ENCODE measurements at regions not wholly inside any gene's neighbourhood (a gene's known extent, or its start where the extent isn't known, plus 50 kb on each side); places are given as distances from the start of the nearest gene placed in this dataset.

GRCh38 chr6:18598551-18599264, 211.6 kb downstream of the RNF144B start:
- no peaks in the 10 kb centered on the region for H4K20me1 ChIP-seq (ENCODE audit: insufficient read depth)
- no peaks in the 10 kb centered on the region for H3K27me3 ChIP-seq (ENCODE audit: insufficient read depth, low read depth, low read length)
- H3K27ac ChIP-seq (ENCODE audit: low read length), result no peak overlapping the region
- H3F3A ChIP-seq (ENCODE audit: insufficient read depth, low read length, poor library complexity, severe bottlenecking), result no peaks in the 10 kb centered on the region
- no peaks in the 10 kb centered on the region for H3K36me3 ChIP-seq (ENCODE audit: insufficient read depth, low read length)
- TF ChIP-seq RAD21 (conservative IDR thresholded peaks at IDR 0.05), result no peak
- no peak for TF ChIP-seq POLR2AphosphoS5 (IDR thresholded peaks at IDR 0.05)
- no peak for TF ChIP-seq SMC3 (conservative IDR thresholded peaks at IDR 0.05; ENCODE audit: poor library complexity)
- no peak overlapping the region for H3K9ac ChIP-seq (ENCODE audit: low read length)
- H3K9me2 ChIP-seq (ENCODE audit: insufficient read depth, low read length), result no peaks in the 10 kb centered on the region
- no peak overlapping the region for H3K4me2 ChIP-seq (ENCODE audit: low read length)
- H3K79me2 ChIP-seq (replicated peaks; ENCODE audit: insufficient read depth, low read length), result no peaks in the 10 kb centered on the region
- H2AFZ ChIP-seq (ENCODE audit: low read depth, low read length), result no peak overlapping the region
- H3K4me3 ChIP-seq (ENCODE audit: low read length), result no peak overlapping the region
- no peaks in the 10 kb centered on the region for H3K9me3 ChIP-seq (ENCODE audit: low read length)

- Histone ChIP-seq H3K4me3 (ENCODE audit: low read length) (no peak overlapping the region), H2AFZ (ENCODE audit: low read depth, low read length) (no peak overlapping the region), H3K27me3 (ENCODE audit: insufficient read depth, low read depth, low read length) (no peaks in the 10 kb centered on the region), H3K9ac (ENCODE audit: low read length) (no peak overlapping the region), H3K36me3 (ENCODE audit: insufficient read depth, low read length) (no peaks in the 10 kb centered on the region), H3K79me2 (replicated peaks; ENCODE audit: insufficient read depth, low read length) (no peaks in the 10 kb centered on the region), H4K20me1 (ENCODE audit: insufficient read depth) (no peaks in the 10 kb centered on the region), H3K4me2 (ENCODE audit: low read length) (no peak overlapping the region), H3K9me2 (ENCODE audit: insufficient read depth, low read length) (no peaks in the 10 kb centered on the region), H3K9me3 (ENCODE audit: low read length) (no peaks in the 10 kb centered on the region), H3K27ac (ENCODE audit: low read length) (no peak overlapping the region), H3F3A (ENCODE audit: insufficient read depth, low read length, poor library complexity, severe bottlenecking) (no peaks in the 10 kb centered on the region)
- TF ChIP-seq MXI1 (conservative IDR thresholded peaks at IDR 0.05; ENCODE audit: poor library complexity, severe bottlenecking) (no peak), EZH2 (IDR thresholded peaks at IDR 0.05; ENCODE audit: borderline replicate concordance, insufficient read depth, low read length, poor library complexity, severe bottlenecking) (no peak), POLR2AphosphoS5 (IDR thresholded peaks at IDR 0.05) (no peak), CTCF (IDR thresholded peaks at IDR 0.05; ENCODE audit: poor library complexity, severe bottlenecking) (no peak), TAF1 (IDR thresholded peaks at IDR 0.05; ENCODE audit: low read depth) (no peak), REST (IDR thresholded peaks at IDR 0.05; ENCODE audit: borderline replicate concordance) (no peak), EP300 (conservative IDR thresholded peaks at IDR 0.05; ENCODE audit: poor library complexity, severe bottlenecking) (no peak), SMC3 (conservative IDR thresholded peaks at IDR 0.05; ENCODE audit: poor library complexity) (no peak), RAD21 (conservative IDR thresholded peaks at IDR 0.05) (no peak)
Measured at GRCh38 chr6:18600255-18600654, 213.1 kb downstream of the RNF144B start.
